DMS114 treated with DMSO at 0.1 percent for 48 hours (cell line): ENCODE measurements at regions not wholly inside any gene's neighbourhood (a gene's known extent, or its start where the extent isn't known, plus 50 kb on each side); places are given as distances from the start of the nearest gene placed in this dataset.
"Not testable (repeated sequence)": the region's sequence is repeated elsewhere in the genome, so short reads cannot be mapped to it uniquely, and the experiment has no call there.

ENCODE experiments used
- DNase-seq: peaks from one replicate; lab custom pipeline; 2025; ENCODE audit not compliant: unreplicated experiment; lab: John Stamatoyannopoulos, UW

DNA sequence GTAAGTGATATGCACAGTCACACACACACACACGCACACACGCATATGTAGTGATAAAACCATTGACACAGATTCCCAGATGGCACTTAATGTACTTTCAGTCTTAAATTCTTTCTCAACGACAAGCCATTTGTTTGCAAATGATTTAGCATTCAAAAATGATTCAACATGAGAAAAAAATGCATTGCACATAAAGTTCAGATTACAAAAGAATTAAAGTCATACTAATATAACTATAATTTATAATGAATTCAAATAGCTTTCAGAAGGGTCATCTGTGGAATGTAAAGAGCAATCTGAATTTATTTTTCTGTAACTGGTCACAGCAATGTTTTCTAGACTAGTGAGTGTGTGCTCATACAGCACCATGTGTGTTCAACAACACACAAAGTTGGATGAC is 521.6 kb upstream of the ZNF337 start:
- DNase-seq: no peak

DNA sequence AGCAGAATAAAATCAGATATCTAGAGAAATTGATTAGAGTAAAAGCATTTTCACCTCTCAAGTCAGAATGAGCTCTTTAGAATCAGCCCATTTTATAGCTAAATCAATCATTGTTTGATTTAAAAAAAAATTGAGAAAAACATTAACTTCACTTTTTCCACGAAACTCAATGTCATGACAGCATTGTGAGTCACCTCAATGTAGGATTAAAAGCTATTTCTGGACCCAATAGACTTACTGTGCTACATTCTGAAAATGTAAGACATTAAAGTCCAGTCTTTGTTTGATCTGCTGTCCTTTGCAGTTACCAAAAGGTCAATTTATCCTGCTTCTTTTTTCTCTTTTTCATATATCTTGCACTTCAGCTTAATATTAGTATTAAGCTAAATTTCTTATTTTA is 519.4 kb upstream of the ZNF337 start:
- no peak for DNase-seq

DNA sequence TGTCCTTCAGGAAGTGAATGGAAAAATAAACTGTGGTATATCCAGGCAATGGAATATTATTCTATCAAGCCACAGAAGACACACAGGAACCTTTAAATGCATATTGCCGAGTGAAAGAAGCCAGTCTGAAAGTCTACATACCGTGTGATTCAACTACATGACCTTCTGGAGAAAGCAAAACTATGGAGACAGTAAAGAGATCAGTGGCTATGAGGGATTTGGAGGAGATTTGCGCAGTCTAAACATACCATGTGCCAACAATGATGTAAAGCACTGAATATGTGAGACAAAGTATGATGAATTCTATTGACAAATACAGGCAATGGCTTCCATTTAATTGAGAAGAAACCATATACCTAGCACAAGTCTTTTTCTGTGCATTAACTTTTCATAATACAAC is 518.3 kb upstream of the ZNF337 start:
- DNase-seq: no peak

DNA sequence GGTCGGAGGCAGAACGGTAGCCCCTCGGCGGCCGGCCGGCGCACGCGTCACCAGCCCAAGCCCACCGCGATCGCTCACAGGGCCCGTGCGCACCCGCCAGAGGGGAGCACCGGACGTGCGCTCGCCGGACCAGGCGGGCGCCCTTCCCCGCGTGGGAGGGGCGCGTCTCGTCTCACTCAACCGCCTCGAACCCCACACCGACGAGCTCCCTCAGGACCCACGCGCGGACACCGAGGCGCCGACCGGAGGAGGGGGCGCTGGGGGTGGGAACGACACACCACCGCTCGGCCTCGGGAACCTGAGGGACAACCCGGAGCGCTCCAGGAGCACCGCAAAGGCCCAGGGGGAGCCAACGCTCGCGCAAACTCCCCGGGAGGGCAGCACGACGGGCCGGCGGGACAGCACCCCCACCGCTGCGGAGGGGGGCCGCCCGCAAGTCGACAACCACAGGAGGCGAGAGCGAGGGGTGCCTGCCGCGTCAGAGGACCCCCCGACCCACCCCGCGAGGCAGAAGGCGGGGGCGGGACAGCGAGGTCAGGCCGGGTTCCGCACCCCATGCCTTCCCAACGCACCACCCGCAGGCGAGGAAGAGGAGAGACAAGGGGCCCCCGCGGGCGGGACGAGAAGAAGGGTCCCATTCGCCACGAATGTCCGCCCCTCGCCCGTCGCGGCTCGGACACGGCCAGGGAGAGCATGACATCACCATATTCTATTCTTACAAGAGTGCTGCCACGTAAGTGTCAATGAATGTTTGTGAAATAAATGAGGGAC is 512.7 kb upstream of the ZNF337 start:
- DNase-seq: no peak

DNA sequence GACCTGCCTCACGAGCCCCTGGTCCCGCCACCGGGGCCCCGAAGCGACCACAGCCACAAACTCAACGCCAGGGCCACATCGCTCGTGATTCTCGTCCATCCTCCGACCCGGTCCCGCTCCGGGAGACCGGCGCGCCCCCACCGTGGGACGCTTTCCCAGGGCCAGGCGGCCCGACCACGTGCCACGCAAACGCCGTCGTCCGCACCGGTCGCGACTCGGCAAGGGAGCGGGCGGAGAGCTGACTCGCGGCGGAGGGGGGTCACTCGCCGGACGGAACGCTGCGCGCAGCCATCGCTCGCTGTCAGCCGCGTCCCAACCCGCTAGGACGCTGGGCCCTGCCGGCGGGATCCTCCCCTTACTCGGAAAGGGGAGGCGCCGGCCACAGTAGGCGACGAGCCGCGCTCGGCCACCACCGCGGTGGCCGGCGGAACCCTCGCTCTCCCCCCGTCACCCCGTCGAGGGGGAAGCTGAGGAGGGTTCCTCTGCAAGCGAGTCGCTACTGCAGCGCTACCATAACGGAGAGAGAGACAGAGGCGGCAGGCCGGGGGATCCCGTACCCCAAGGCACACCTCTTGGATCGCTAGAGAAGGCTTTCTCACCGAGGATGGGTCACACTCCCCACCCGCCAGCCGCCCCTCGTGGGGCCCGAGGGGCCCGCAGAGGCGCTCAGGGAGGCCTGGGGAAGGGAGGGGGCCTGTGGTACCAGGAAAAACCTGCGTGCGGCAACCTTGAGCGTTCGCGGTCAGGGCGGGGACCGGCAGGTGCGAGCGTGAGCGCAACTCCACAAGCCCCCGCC is 511.8 kb upstream of the ZNF337 start:
- DNase-seq: no peak

DNA sequence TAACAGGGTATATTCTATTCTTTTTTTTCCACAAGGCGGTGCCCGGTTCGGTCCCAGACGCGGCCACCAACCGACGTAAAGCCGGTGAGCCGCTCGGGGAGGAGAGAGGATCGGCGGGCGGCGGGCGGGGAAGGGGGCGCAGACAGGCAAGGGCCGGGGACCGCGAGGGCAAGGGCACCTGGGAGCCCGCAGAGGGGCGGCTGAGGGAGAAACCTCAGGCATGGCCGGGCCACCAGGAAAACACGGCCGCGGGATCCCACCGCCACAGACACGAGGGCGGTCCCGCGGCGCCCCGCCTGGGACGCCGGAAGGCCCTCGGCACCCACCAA is 511.3 kb upstream of the ZNF337 start:
- DNase-seq: not testable (repeated sequence)

DNA sequence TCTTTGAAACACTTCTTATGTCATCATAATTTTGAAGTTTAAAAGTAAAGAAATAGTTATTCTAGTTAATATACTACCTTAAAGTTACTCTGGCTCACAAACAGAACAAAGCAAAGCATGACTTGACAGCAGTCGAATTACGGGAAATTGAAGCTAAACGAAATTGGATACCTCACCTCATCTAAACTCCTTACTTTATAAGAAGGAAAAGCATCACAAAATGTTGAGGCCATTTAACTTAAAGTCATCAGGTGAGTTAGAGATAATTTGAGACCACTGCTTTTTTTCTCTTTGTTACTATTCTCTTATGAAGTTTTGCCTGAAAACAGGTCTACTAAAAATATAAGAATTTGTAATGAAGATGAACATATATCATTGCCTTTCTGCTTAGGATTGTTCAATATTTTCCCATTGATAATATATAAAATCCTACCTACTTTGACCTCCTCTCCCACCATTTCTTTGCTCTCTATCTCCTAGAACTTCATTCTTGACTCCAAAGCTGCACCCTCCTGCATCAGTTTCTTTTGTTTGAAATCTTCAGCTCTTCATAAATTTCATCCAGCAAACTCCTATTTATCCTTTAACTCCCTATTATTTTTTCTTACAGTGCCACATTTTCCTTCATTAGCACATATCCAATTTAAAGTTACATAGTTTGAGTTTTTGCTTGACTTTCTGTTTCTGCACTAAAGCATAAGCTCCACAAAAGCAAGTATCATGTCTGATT is 510.7 kb upstream of the ZNF337 start:
- DNase-seq: no peak

DNA sequence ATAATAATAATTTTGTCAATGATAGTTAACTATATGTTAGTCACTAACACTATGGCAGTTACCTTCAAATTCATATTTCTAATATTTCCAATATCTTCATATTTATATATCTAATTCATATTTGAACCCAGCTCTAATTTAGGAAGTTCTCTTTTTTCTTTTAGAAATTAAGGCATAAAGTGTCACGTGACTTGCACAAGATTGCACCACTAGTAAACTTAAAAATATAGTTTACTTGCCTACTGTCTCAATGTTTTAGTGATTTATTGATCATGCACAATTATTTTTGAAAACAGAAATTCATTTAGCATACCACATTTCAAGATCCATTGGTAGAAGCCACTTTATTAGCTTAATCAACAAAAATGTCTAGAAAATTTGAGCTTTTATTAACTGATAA is 508.7 kb upstream of the ZNF337 start:
- DNase-seq: no peak

DNA sequence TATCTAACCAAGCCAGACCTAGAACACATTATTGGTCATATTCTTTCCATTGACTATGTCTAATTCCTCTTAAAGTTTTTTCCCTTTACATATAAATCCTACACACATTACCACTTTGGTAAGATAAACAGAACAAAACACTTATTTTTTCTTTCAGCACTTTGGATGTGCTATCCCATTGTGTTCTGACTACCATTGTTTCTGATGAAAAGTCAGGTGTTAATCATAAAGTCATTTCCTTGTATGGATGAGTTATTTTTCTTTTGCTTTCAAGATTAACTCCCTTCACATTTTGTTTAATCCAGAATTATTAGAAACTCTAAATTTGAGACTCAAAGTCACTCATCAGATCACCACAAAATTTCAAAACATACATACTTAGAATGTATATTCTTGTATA is 504.4 kb upstream of the ZNF337 start:
- DNase-seq: not testable (repeated sequence)

DNA sequence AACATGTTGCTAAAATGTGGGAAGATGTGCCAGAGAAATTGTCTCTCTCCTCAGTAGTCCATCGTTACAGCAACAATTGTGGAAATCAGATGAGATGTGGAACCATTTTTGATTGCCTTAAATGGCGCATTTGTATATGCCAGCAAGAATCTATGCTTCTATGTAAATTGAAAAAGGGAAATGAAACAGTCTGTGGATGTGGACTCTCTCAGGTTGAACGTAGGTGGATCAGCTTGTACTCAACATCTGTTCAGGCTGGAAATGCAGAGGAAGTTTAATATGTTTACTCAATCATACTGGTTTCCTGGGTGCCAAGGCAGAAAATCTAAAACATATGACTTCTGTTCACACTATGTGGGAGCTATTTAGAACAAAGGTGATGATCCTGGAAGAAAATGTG is 490.7 kb upstream of the ZNF337 start:
- DNase-seq: not testable (repeated sequence)

DNA sequence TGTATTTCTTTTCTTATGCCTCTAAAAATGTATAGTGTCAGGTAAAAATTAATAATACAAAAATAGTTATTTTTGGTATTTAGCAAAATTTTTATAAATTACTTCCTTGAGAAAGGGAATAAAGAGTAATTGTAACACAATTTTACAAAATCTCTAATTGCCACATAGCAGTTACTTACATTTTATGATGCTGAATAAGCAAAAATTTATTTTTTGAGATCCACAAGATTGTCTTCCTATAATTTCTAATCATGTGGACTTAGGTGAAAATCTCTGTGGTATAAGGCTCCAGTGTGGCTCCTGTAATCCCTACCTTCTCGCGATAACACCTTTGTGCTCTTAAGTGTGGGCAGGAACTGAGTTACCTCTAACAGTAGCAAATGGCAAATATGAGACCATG is 487.1 kb upstream of the ZNF337 start:
- not testable (repeated sequence) for DNase-seq

DNA sequence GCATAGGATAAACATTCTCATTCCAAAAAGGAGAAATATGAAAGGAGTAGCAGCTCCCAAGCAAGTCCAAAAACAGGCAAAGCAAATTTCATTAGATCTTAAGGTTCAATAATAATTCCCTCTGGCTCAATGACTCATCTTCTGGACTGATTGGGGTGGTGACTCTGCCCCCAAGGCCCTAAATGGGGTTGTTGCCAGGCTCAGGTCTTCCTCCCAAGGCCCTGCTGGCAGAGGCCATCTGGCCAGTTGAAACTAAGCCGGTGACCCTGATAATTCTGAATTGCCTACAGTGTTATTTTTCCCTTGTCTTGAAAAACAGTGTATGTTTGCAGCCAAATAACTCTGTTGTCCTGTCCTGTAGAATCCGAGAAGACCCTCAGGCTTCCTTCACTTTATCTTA is 484.7 kb upstream of the ZNF337 start:
- DNase-seq: not testable (repeated sequence)

DNA sequence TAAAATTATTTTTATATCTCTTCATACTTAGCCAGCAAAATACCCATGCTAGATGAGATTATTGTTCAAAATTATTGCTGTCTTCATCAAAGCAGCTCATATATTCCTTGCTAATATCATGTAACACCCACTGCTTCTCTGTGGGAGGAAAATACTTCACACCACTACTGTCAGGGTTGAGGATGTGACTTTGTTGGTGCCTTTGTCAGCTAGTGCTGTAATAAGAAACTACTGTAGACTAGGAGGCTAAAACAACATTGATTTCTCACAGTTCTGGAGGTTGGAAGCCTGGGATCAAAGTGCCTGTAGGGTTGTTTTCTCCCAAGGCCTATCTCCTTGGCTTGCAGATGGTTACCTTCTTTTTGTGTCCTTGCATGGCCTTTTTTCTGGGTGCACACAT is 475.2 kb upstream of the ZNF337 start:
- DNase-seq: not testable (repeated sequence)

DNA sequence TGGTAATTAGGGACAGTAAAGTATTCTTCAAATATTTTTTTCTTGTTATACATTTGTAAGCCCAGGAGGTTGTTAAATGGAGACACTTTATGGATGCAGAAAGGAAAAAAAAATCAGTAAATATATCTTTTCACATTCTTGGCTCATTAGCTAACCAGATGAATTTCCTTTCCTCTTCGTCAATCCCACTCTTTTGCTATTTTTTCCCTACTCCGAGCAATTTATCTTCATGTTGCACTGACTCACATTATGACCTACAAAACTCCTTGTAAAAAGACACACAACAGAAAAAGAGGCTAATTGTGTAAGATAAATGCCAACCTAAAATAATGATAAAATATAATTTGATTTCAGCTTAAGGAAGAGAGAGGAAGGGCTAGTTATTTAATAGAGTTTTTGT is 472.9 kb upstream of the ZNF337 start:
- DNase-seq: no peak

DNA sequence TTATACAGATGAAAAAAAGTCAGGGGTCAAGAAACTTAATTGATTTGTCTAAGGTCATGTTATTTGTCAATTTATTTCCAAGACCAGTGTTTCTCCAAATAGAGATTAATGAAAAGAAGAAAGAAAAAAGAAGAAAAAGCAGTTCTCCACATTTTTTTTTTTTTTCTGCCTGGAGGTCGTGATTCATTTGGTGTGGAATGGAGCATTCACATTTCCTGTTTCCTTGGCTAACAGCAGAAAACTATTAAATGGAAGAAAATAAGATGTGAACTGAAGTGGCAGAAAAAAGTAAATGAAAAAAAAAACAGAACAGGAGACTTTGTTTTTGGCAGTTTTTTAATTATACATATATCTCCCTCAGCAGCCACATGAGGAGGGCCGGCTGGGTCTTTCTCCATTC is 470.8 kb upstream of the ZNF337 start:
- DNase-seq: no peak

DNA sequence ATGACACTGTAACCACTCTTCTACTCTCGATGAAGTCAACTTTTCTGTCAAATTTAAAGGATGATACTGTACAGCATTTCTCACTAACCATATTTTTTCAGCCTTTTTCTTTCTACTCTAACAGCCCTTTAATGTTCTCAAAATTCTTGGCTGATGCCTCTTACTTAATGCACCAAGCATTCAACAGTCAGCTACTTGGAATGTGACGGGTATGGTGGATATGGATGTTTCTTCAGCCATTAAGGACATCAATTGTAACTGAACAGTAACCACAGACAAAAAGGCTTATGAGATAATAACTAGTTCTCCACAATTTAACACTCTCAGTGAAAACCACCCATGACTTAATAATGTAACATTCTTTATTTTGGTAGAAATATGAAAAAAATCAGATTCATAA is 467.2 kb upstream of the ZNF337 start:
- DNase-seq: no peak

DNA sequence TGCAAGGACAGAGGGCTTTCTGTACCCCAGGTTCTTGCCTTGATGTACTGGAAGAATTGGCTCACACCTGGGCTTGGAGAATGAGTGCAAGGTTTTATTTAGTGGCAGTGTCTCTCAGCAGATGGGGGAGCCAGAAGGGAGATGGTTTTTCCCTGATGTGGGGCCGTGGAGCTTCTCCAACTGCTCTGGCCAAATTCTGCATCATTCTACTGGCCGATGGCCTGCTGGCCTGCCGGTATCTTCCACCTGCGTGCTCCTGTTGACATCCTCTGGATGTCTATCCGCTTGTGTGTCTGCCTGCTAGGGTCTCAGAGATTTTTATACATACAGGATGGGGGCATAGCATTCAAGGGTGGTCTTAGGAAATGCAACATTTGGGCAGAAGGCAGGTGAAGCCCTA is 466.5 kb upstream of the ZNF337 start:
- not testable (repeated sequence) for DNase-seq

DNA sequence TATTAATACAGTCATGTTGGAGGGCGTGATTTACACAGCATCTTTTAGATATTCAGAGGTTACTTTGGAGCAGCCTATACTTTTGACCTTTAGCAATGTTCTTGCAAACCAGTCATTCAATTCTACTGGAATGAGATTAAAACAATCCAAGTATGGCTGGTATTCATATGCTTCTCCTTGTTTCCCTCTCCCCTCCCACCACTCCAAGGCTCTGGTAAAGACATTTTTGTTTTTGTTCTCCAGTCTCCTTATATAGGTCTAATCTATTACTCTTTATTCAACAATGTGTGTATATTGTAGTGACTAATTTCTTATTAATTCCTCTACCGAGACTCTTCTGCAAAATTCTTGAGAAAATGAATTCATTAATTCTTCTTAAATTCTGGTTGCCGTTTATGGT is 465.1 kb upstream of the ZNF337 start:
- DNase-seq: not testable (repeated sequence)

DNA sequence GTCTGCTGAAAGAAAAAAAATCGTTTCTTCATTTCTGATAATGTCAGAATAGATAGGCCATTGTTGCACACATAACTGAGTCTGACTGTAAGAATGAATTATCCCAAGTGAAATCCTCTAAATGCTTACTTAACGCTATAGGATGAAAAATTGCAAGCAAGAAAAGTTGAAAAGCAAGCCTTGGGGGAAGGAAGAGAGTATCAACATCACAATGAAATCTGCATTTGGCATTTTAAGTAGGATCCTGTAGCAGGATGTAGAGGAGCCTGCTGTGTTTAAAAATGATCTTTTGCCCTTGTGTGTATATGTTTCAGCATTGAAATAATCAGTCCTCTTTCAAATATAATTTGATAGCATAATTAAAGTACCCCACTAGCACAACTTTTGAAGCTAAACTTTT is 464.3 kb upstream of the ZNF337 start:
- not testable (repeated sequence) for DNase-seq

DNA sequence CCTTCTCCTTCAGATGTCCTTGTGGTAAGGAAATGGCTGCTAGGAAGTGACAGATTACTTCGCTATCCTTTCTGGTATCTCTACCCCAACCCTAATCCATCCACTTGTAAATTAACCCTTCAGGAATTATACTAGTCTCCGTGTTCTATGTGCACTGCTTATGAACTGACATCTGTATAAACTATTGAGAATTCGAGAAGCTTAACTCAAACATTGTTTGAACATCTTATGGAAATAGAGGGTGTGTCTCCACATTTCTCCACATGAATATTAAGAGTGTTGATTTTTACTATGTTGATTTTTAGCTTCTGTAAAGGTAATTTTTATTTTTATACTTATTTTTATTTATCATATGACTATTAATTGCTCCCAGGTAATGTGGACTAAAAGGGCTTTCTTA is 457.6 kb upstream of the ZNF337 start:
- DNase-seq: no peak

DNA sequence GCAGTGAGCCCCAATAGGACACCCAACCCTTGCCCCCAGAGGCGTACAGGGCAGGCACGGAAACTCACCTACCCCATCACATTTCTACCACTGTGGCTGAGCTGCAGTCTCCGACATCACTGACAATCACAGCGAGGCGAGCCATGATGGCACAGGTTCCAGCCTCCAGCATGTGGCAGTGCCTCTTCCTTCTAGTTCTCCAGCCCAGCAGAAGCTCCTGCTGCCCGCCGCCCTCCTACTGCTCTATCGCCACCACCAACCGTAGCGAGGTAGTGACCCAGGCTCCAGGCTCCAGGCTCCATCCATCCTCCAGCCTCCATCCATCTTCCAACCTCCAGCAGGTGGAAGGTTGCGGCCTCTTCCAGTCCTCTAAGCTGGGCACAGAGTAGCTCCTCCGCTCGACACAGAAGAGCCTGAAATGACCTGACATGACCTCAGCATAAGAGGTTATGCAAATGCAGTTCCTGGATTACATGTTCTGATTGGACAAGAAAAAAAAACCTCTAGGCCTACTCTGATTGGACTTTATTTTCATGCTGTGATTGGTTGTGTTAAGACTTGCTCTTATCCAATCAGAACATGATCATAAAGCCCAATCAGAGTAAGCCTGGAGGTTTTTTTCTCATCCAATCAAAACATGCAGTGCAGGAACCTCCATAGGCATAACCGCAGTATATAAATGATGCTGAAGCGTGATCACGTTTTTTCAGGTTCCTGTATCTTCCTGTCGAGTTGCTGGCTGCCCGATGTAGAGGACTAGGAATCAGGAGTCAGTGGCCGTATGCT is 438.9 kb upstream of the ZNF337 start:
- DNase-seq: no peak
